ENCODE measurements at regions not wholly inside any gene's neighbourhood (a gene's known extent, or its start where the extent isn't known, plus 50 kb on each side); places are given as distances from the start of the nearest gene placed in this dataset.

- intact Hi-C loops (cut with micrococcal nuclease): no loop called here
- TF ChIP-seq, protein P1, sequence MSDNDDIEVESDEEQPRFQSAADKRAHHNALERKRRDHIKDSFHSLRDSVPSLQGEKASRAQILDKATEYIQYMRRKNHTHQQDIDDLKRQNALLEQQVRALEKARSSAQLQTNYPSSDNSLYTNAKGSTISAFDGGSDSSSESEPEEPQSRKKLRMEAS (IDR thresholded peaks at IDR 0.05; ENCODE audit: insufficient read depth, insufficient read length): no peak
- TF ChIP-seq EZH2 (IDR thresholded peaks at IDR 0.05; ENCODE audit: borderline replicate concordance, low read depth, low read length, severe bottlenecking): no peak
- TF ChIP-seq, protein P2, sequence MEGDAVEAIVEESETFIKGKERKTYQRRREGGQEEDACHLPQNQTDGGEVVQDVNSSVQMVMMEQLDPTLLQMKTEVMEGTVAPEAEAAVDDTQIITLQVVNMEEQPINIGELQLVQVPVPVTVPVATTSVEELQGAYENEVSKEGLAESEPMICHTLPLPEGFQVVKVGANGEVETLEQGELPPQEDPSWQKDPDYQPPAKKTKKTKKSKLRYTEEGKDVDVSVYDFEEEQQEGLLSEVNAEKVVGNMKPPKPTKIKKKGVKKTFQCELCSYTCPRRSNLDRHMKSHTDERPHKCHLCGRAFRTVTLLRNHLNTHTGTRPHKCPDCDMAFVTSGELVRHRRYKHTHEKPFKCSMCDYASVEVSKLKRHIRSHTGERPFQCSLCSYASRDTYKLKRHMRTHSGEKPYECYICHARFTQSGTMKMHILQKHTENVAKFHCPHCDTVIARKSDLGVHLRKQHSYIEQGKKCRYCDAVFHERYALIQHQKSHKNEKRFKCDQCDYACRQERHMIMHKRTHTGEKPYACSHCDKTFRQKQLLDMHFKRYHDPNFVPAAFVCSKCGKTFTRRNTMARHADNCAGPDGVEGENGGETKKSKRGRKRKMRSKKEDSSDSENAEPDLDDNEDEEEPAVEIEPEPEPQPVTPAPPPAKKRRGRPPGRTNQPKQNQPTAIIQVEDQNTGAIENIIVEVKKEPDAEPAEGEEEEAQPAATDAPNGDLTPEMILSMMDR (IDR thresholded peaks at IDR 0.05; ENCODE audit: extremely low read depth in 1 of 2, insufficient read depth in 1 of 2, low read depth in 1 of 2, low read length in 2 of 2): no peak
- no TSS peak for BruUV-seq (replicated peaks)
These were observed 87.1 kb upstream of the PAX2 start for GRCh38 chr10:100658269-100658668.

DNA sequence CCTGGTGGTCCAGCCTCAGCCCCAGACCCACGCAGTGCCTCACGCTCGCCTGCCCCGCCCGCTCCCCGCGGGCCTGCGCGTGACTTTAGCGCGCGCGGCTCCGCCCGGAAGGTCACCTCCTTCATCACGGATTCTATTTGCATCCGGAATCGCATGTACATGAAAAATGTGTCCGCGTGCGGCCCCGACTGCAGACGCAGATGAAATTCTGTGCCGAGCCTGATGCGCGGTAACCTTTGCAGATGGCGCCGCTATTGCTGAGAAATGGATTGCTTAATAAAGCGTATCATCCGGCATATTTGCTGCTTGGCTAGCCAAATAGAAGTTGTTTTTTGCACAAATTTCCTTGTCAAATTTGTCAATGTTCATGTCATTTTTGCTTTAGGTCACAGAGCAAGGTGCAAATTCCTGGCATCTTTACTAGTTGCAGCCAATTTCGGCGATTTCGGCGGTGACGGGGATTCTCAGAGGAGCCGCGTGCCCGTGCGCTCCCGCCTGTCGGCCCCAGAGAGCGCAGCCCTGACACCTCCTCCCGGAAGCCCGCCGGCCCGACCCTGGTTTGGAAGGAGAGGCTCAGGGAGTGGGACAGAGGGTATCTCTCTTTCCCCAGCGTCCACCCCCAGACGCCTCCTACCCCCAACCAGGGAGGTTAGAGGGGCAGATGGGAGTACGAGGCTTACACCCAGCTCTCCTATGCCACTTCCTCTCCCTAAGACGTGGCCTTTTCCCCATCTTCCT lies 85.9 kb upstream of the PAX2 start:
- ChIA-PET POLR2A (no interaction called here), CTCF (no interaction called here)
- DNase-seq (ENCODE audit: low read depth, low spot score): no peak
- Histone ChIP-seq H3K79me2 (ENCODE audit: control insufficient read depth, insufficient read depth, low read length) (no peaks in the 10 kb centered on the region), H3K27me3 (ENCODE audit: control insufficient read depth in 2 of 2, insufficient read depth in 2 of 2, low read length in 2 of 2) (peaks cover 60 to 62% of the 10 kb centered on the region in 2 experiments), H3K9ac (replicated peaks; ENCODE audit: extremely low read depth, insufficient read depth, low read length) (no peak overlapping the region), H3K9me1 (replicated peaks; ENCODE audit: control insufficient read depth, extremely low read depth, insufficient read depth, low read length) (no peaks in the 10 kb centered on the region), H2AFZ (ENCODE audit: low read depth, low read length) (no peak overlapping the region), H3K27ac (ENCODE audit: insufficient read depth, low read depth, low read length) (no peak overlapping the region), H3K9me3 (replicated peaks; ENCODE audit: control insufficient read depth, insufficient read depth, low read length) (no peaks in the 10 kb centered on the region), H4K20me1 (replicated peaks; ENCODE audit: control insufficient read depth, extremely low read depth, insufficient read depth, low read length) (no peaks in the 10 kb centered on the region), H3K4me2 (ENCODE audit: insufficient read depth, low read length) (no peak overlapping the region), H3K4me3 (replicated peaks in 1 of 3; ENCODE audit: insufficient read depth in 1 of 3, low read depth in 1 of 3, low read length in 3 of 3) (no peak overlapping the region), H3K4me1 (ENCODE audit: control insufficient read depth, extremely low read depth, insufficient read depth, low read length) (no peaks in the 10 kb centered on the region), H3K36me3 (ENCODE audit: control insufficient read depth in 2 of 2, extremely low read depth in 1 of 2, insufficient read depth in 2 of 2, low read length in 2 of 2) (no peaks in the 10 kb centered on the region)
- intact Hi-C loops (cut with micrococcal nuclease) (no loop called here), dilution Hi-C loops (cut with MboI; ENCODE audit: extremely low pct_ligation_motif_present, low sequenced_read_pairs) (no loop called here)
- TF ChIP-seq JUN (IDR thresholded peaks at IDR 0.05; ENCODE audit: borderline replicate concordance, insufficient read depth, insufficient read length, low read depth) (no peak), EZH2 (IDR thresholded peaks at IDR 0.05; ENCODE audit: borderline replicate concordance, low read depth, low read length, severe bottlenecking) (peak; percentile 90), GATA2 (IDR thresholded peaks at IDR 0.05; ENCODE audit: insufficient read depth, insufficient read length, low read depth, low read length) (no peak)
- TF ChIP-seq, protein P2 (IDR thresholded peaks at IDR 0.05; ENCODE audit: extremely low read depth in 1 of 2, insufficient read depth in 1 of 2, low read depth in 1 of 2, low read length in 2 of 2): no peak
- no peak for FAIRE-seq
- no TSS peak for BruUV-seq (replicated peaks)

More at GRCh38 chr10:100658269-100658668, 87.1 kb upstream of the PAX2 start:
- no peaks in the 10 kb centered on the region for H3K79me2 ChIP-seq (ENCODE audit: control insufficient read depth, insufficient read depth, low read length)
- FAIRE-seq (no peak), DNase-seq (ENCODE audit: low read depth, low spot score) (no peak)
- no peaks in the 10 kb centered on the region for H3K36me3 ChIP-seq (ENCODE audit: control insufficient read depth in 2 of 2, extremely low read depth in 1 of 2, insufficient read depth in 2 of 2, low read length in 2 of 2)
- H3K4me2 ChIP-seq (ENCODE audit: insufficient read depth, low read length): no peak overlapping the region
- H3K9me3 ChIP-seq (replicated peaks; ENCODE audit: control insufficient read depth, insufficient read depth, low read length): no peaks in the 10 kb centered on the region
- H2AFZ ChIP-seq (ENCODE audit: low read depth, low read length): no peak overlapping the region
- H3K9me1 ChIP-seq (replicated peaks; ENCODE audit: control insufficient read depth, extremely low read depth, insufficient read depth, low read length): no peaks in the 10 kb centered on the region
- H3K27ac ChIP-seq (ENCODE audit: insufficient read depth, low read depth, low read length): no peak overlapping the region
- no peaks in the 10 kb centered on the region for H3K4me1 ChIP-seq (ENCODE audit: control insufficient read depth, extremely low read depth, insufficient read depth, low read length)
- no peaks in the 10 kb centered on the region for H4K20me1 ChIP-seq (replicated peaks; ENCODE audit: control insufficient read depth, extremely low read depth, insufficient read depth, low read length)
- ChIA-PET CTCF (no interaction called here), POLR2A (no interaction called here)
- dilution Hi-C loops (cut with MboI; ENCODE audit: extremely low pct_ligation_motif_present, low sequenced_read_pairs): no loop called here
- H3K27me3 ChIP-seq (ENCODE audit: control insufficient read depth in 2 of 2, insufficient read depth in 2 of 2, low read length in 2 of 2): peaks cover 66 to 70% of the 10 kb centered on the region in 2 experiments
- H3K9ac ChIP-seq (replicated peaks; ENCODE audit: extremely low read depth, insufficient read depth, low read length): no peak overlapping the region
- H3K4me3 ChIP-seq (replicated peaks in 1 of 3; ENCODE audit: insufficient read depth in 1 of 3, low read depth in 1 of 3, low read length in 3 of 3): no peak overlapping the region

Measured in endothelial cell of umbilical vein (primary cell).